T-cell (primary cell): ENCODE measurements at regions not wholly inside any gene's neighbourhood (a gene's known extent, or its start where the extent isn't known, plus 50 kb on each side); places are given as distances from the start of the nearest gene placed in this dataset.
"Not testable (repeated sequence)": the region's sequence is repeated elsewhere in the genome, so short reads cannot be mapped to it uniquely, and the experiment has no call there.

Experiments
- ATAC-seq, 4 experiments: fragments of 200-7000 bp in 3 of 4; fragments of 150-1000 bp in 1 of 4; cut with Tn5 transposase; replicated peaks in 1 of 4; 1 replicate in 3 of 4; 2 replicates in 1 of 4; pipeline ENCODE4 v1.10.0; 2021; ENCODE audit warnings: moderate library complexity in 3 of 4, mild to moderate bottlenecking in 2 of 4, moderate number of reproducible peaks in 1 of 4
- CTCF ChIA-PET, 2 donors: fragments of 300-600 bp; sonication (Branson Sonifier 250); formaldehyde crosslinking; loops; one replicate each; lab custom pipeline; 2022; ENCODE audit warnings: antibody characterized with exemption in 2 of 2; lab: Charles Lee
- POLR2A ChIA-PET, 2 donors: fragments of 300-600 bp; sonication (Branson Sonifier 250); formaldehyde crosslinking; loops; one replicate each; lab custom pipeline; 2022; ENCODE audit warnings: antibody characterized with exemption in 2 of 2; lab: Charles Lee
- DNase-seq, 35 experiments: peaks; one replicate each; pipeline versions ENCODE4 v3.0.0 to v3.0.0-alpha.2; 2013 to 2023
- H3K27ac ChIP-seq: one replicate; pipeline ENCODE4 v1.5.1; 2013; ENCODE audit warnings: low read length
- H3K27me3 ChIP-seq, 2 experiments: replicated peaks in 1 of 2; 1 replicate in 1 of 2; 2 replicates in 1 of 2; pipeline versions ENCODE4 v1.6.1 to v1.7.0; 2013; ENCODE audit warnings: low read length in 1 of 2, mixed read lengths in 1 of 2; ENCODE audit not compliant: control insufficient read depth in 2 of 2, insufficient read depth in 2 of 2; ENCODE audit errors: extremely low read depth in 1 of 2
- H3K36me3 ChIP-seq, 2 donors: 1 replicate in 1 of 2; 2 replicates in 1 of 2; pipeline versions ENCODE4 v1.6.1 to v1.7.0; 2013; ENCODE audit warnings: low read length in 1 of 2; ENCODE audit not compliant: control insufficient read depth in 2 of 2, insufficient read depth in 1 of 2; ENCODE audit errors: extremely low read depth in 1 of 2
- H3K4me1 ChIP-seq, 2 experiments: 1 replicate in 1 of 2; 2 replicates in 1 of 2; pipeline versions ENCODE4 v1.6.1 to v1.7.0; 2013; ENCODE audit warnings: low read length in 2 of 2, mixed read lengths in 1 of 2; ENCODE audit not compliant: insufficient read depth in 2 of 2, control insufficient read depth in 1 of 2; ENCODE audit errors: extremely low read depth in 1 of 2
- H3K4me3 ChIP-seq, 2 donors: 1 replicate in 1 of 2; 2 replicates in 1 of 2; pipeline versions ENCODE4 v1.5.1 to v1.7.0; 2013; ENCODE audit warnings: mild to moderate bottlenecking in 2 of 2, low read length in 1 of 2, moderate library complexity in 1 of 2; ENCODE audit not compliant: control insufficient read depth in 1 of 2; ENCODE audit errors: extremely low read depth in 1 of 2
- H3K9me3 ChIP-seq: 2 replicates; pipeline ENCODE4 v1.7.0; 2013
- H3K27ac Mint-ChIP-seq, 2 donors: one replicate each; pipeline ENCODE4 v1.8.0; 2020 to 2021; ENCODE audit warnings: mild to moderate bottlenecking in 2 of 2, mixed read lengths in 2 of 2
- H3K27me3 Mint-ChIP-seq, 2 donors: one replicate each; pipeline ENCODE4 v1.8.0; 2021 to 2022; ENCODE audit warnings: mixed read lengths in 2 of 2
- H3K36me3 Mint-ChIP-seq: one replicate; pipeline ENCODE4 v1.8.0; 2021; ENCODE audit warnings: mixed read lengths
- H3K4me1 Mint-ChIP-seq, 3 donors: one replicate each; pipeline ENCODE4 v1.8.0; 2020 to 2022; ENCODE audit warnings: mixed read lengths in 3 of 3, mild to moderate bottlenecking in 1 of 3
- H3K4me3 Mint-ChIP-seq, 3 donors: one replicate each; pipeline ENCODE4 v1.8.0; 2020 to 2022; ENCODE audit warnings: mild to moderate bottlenecking in 3 of 3, mixed read lengths in 3 of 3, moderate library complexity in 3 of 3
- H3K9me3 Mint-ChIP-seq, 3 donors: one replicate each; pipeline ENCODE4 v1.8.0; 2020 to 2022; ENCODE audit warnings: mixed read lengths in 3 of 3
- WGBS: methylation state at CpG from one replicate; pipeline ENCODE4 v1.1.5; 2013; ENCODE audit warnings: missing lambda C conversion rate; ENCODE audit not compliant: insufficient coverage; 5-methylcytosine and 5-hydroxymethylcytosine counted together

- Histone ChIP-seq H3K4me3 (no peak overlapping the region), H3K27me3 (peaks cover 0 to 21% of the 10 kb centered on the region in 2 experiments), H3K27ac (no peak overlapping the region), H3K36me3 (no peaks in the 10 kb centered on the region), H3K9me3 (no peaks in the 10 kb centered on the region), H3K4me1 (no peaks in the 10 kb centered on the region)
- no peaks in the 10 kb centered on the region for H3K36me3 Mint-ChIP-seq
- CTCF ChIA-PET, result no interaction called here
- ATAC-seq (no peak), DNase-seq (no peak)
- H3K4me1 Mint-ChIP-seq, result no peaks in the 10 kb centered on the region
- H3K27ac Mint-ChIP-seq, result no peak overlapping the region
- no peak overlapping the region for H3K4me3 Mint-ChIP-seq
- POLR2A ChIA-PET, result no interaction called here
- WGBS, result 100% methylated on average over 1 of the region's 1 CpG
- H3K9me3 Mint-ChIP-seq, result no peaks in the 10 kb centered on the region
- peaks cover 10 to 17% of the 10 kb centered on the region in 2 donors for H3K27me3 Mint-ChIP-seq
Measured at GRCh38 chr2:128670066-128670465, 351.4 kb upstream of the HS6ST1 start.

- POLR2A ChIA-PET, H3K27ac Mint-ChIP-seq, H3K4me3 ChIP-seq, ATAC-seq, H3K9me3 ChIP-seq, H3K36me3 Mint-ChIP-seq, H3K4me3 Mint-ChIP-seq, H3K27me3 ChIP-seq, H3K27me3 Mint-ChIP-seq, H3K27ac ChIP-seq, H3K36me3 ChIP-seq, H3K4me1 Mint-ChIP-seq, H3K4me1 ChIP-seq, DNase-seq, CTCF ChIA-PET, H3K9me3 Mint-ChIP-seq: not testable (repeated sequence)
- WGBS, result 98% methylated on average over 17 of the region's 36 CpGs
Measured at GRCh38 chr2:128671981-128672757, 353.5 kb upstream of the HS6ST1 start.

- POLR2A ChIA-PET, H3K9me3 ChIP-seq, DNase-seq, H3K27ac ChIP-seq, H3K4me1 ChIP-seq, H3K4me3 ChIP-seq, ATAC-seq, H3K36me3 Mint-ChIP-seq, H3K9me3 Mint-ChIP-seq, CTCF ChIA-PET, H3K27ac Mint-ChIP-seq, H3K4me1 Mint-ChIP-seq, H3K27me3 ChIP-seq, H3K36me3 ChIP-seq, H3K27me3 Mint-ChIP-seq, H3K4me3 Mint-ChIP-seq: not testable (repeated sequence)
- 91% methylated on average over 5 of the region's 12 CpGs for WGBS
Measured at GRCh38 chr2:128679680-128680079, 361.0 kb upstream of the HS6ST1 start.

GRCh38 chr2:128681507-128681906 lies 362.8 kb upstream of the HS6ST1 start:
- 81% methylated on average over 5 of the region's 5 CpGs for WGBS
- Mint-ChIP-seq H3K36me3 (no peaks in the 10 kb centered on the region), H3K9me3 (no peaks in the 10 kb centered on the region), H3K4me3 (no peak overlapping the region), H3K4me1 (peaks cover 0 to 3% (median 2%) of the 10 kb centered on the region in 3 donors), H3K27ac (no peak overlapping the region), H3K27me3 (no peaks in the 10 kb centered on the region)
- H3K36me3 ChIP-seq, result no peaks in the 10 kb centered on the region
- CTCF ChIA-PET, result no interaction called here
- H3K27me3 ChIP-seq, result peaks cover 0 to 3% of the 10 kb centered on the region in 2 experiments
- DNase-seq, result no peak
- no peak overlapping the region for H3K27ac ChIP-seq
- peaks cover 0 to 5% of the 10 kb centered on the region in 2 experiments for H3K4me1 ChIP-seq
- H3K9me3 ChIP-seq, result no peaks in the 10 kb centered on the region
- no peak overlapping the region for H3K4me3 ChIP-seq
- no peak for ATAC-seq
- POLR2A ChIA-PET, result no interaction called here

- Mint-ChIP-seq H3K27me3 (no peaks in the 10 kb centered on the region), H3K4me1 (peaks cover 2 to 5% (median 3%) of the 10 kb centered on the region in 3 donors), H3K36me3 (no peaks in the 10 kb centered on the region), H3K4me3 (no peak overlapping the region), H3K9me3 (no peaks in the 10 kb centered on the region), H3K27ac (no peak overlapping the region)
- peaks cover 0 to 3% of the 10 kb centered on the region in 2 experiments for H3K27me3 ChIP-seq
- no peaks in the 10 kb centered on the region for H3K9me3 ChIP-seq
- DNase-seq (no peak), ATAC-seq (no peak)
- ChIA-PET POLR2A (no interaction called here), CTCF (no interaction called here)
- 95% methylated on average over 3 of the region's 7 CpGs for WGBS
- H3K4me3 ChIP-seq, result no peak overlapping the region
- H3K27ac ChIP-seq, result no peak overlapping the region
- H3K36me3 ChIP-seq, result no peaks in the 10 kb centered on the region
- peaks cover 3 to 12% of the 10 kb centered on the region in 2 experiments for H3K4me1 ChIP-seq
Measured at GRCh38 chr2:128682266-128682665, 363.6 kb upstream of the HS6ST1 start.

- ATAC-seq, result no peak
- H3K4me1 Mint-ChIP-seq, result peaks cover 2 to 5% (median 3%) of the 10 kb centered on the region in 3 donors
- Histone ChIP-seq H3K9me3 (no peaks in the 10 kb centered on the region), H3K4me3 (no peak overlapping the region), H3K27me3 (peaks cover 0 to 3% of the 10 kb centered on the region in 2 experiments), H3K36me3 (no peaks in the 10 kb centered on the region), H3K4me1 (peaks cover 3 to 12% of the 10 kb centered on the region in 2 experiments), H3K27ac (no peak overlapping the region)
- ChIA-PET CTCF (no interaction called here), POLR2A (no interaction called here)
- H3K4me3 Mint-ChIP-seq, result no peak overlapping the region
- no peaks in the 10 kb centered on the region for H3K27me3 Mint-ChIP-seq
- no peaks in the 10 kb centered on the region for H3K36me3 Mint-ChIP-seq
- no peaks in the 10 kb centered on the region for H3K9me3 Mint-ChIP-seq
- no peak for DNase-seq
- WGBS, result 84% methylated on average over 8 of the region's 13 CpGs
- no peak overlapping the region for H3K27ac Mint-ChIP-seq
Measured at GRCh38 chr2:128682729-128683284, 364.1 kb upstream of the HS6ST1 start.
